Brain microvascular endothelial cell (primary cell): ENCODE measurements at regions not wholly inside any gene's neighbourhood (a gene's known extent, or its start where the extent isn't known, plus 50 kb on each side); places are given as distances from the start of the nearest gene placed in this dataset.

ENCODE experiments used
- DNase-seq: peaks from one replicate; pipeline ENCODE4 v3.0.0-alpha.2; 2020
- H3K27ac ChIP-seq: fragments of 250-450 bp; sonication (Bioruptor Pico); 2 replicates; pipeline ENCODE4 v1.5.1; 2020; ENCODE audit warnings: mild to moderate bottlenecking, moderate library complexity
- H3K27me3 ChIP-seq: fragments of 250-450 bp; sonication (Bioruptor Pico); replicated peaks from 2 replicates; pipeline ENCODE4 v1.5.1; 2020; ENCODE audit warnings: mild to moderate bottlenecking
- H3K36me3 ChIP-seq: fragments of 250-450 bp; sonication (Bioruptor Pico); replicated peaks from 2 replicates; pipeline ENCODE4 v1.5.1; 2020; ENCODE audit warnings: mild to moderate bottlenecking
- H3K4me3 ChIP-seq: 2 replicates; pipeline ENCODE4 v1.5.1; 2011; ENCODE audit warnings: low read depth, mild to moderate bottlenecking, control low read depth, low read length, moderate library complexity
- CTCF ChIP-seq: IDR thresholded peaks from 2 replicates; pipeline ENCODE4 v1.5.1; 2011; ENCODE audit warnings: low read depth, mild to moderate bottlenecking, moderate library complexity, low read length, control low read depth, inconsistent platforms; ENCODE audit errors: missing control alignments
- in situ Hi-C: cut with HindIII; loops from 2 replicates; pipeline ENCODE4 v1.10.0; 2017; ENCODE audit warnings: low sequenced_read_pairs, low pct_ligation_motif_present

DNA sequence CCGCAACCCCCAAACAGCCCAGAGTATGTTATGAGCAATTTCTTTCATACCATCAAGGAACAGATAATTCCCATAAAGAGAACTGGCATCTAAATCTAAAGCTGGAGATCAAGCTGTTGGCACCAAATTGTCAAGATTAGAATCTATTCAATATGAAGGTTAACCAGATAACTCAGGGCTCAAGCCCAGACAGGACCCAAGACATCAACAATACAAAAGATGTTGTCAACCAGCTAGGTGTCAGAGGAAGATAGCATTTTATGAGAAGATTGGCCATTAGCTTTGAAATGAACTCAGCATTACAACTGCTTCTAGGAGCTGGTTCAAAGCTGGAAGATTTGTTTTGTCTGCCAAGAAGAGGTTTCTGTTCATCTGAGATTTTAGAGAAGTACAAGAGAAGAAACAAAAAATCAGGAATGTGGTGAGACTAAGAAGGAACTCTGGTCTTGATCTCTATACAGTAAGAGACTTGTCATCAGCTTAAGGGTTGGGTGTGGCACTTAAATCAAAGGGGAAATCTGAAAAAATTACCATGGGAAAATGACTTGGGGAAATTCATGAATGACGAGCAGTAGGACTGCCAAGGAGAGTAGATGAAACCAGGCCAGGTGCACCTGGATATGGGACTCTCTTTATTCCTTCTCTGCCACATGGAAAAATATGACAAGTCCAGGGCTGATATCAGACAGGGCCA is 64.2 kb upstream of the COX10 start:
- no peak for TF ChIP-seq CTCF
- DNase-seq = no peak
- in situ Hi-C loops = no loop called here
- Histone ChIP-seq H3K4me3 (no peak overlapping the region), H3K27me3 (no peaks in the 10 kb centered on the region), H3K27ac (no peak overlapping the region), H3K36me3 (no peaks in the 10 kb centered on the region)

DNA sequence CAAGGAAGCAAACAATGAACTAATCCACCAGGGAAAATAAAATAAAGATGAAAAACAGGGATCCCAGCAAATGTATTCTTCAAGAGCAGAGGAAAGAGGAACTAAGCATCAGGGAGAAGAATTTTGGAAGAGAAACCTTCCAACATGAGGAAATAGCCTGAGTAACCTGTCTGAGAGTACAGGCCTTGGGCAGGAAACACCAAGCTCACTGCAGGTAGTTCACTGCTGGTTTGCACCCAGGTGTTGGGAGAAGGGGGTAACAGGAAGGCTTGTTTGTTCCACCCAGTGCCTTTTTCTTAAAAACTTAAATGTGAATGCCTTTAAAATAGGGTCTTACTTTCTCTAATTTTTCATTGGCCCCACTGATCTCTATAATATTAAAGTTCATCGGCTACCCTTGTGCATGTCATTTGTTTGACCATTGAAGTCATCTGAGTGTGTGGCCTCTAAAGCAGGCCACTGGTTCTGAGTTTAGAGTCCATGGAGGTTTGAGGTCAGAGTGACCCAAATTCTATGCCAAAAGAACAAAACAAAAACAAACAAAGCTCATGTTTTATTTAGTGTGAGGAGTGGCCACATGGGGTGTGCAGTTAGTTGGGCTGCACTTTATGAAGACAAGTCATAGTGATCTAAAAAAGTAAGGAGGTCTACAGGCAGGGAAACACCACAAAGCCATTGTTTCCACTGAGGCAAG is 62.9 kb upstream of the COX10 start:
- in situ Hi-C loops = no loop called here
- no peak for TF ChIP-seq CTCF

GRCh38 chr17:14007951-14008350 is 61.4 kb upstream of the COX10 start:
- no peak for TF ChIP-seq CTCF
- H3K27ac ChIP-seq = no peak overlapping the region
- H3K4me3 ChIP-seq = no peak overlapping the region
- no peak for DNase-seq
- in situ Hi-C loops = no loop called here
- H3K36me3 ChIP-seq = no peaks in the 10 kb centered on the region
- no peaks in the 10 kb centered on the region for H3K27me3 ChIP-seq

More for the DNA sequence above, 62.9 kb upstream of the COX10 start:
- no peaks in the 10 kb centered on the region for H3K36me3 ChIP-seq
- H3K4me3 ChIP-seq = no peak overlapping the region
- no peaks in the 10 kb centered on the region for H3K27me3 ChIP-seq
- no peak overlapping the region for H3K27ac ChIP-seq
- DNase-seq = no peak

GRCh38 chr17:14011036-14011692 is 58.1 kb upstream of the COX10 start:
- H3K27me3 ChIP-seq = no peaks in the 10 kb centered on the region
- H3K36me3 ChIP-seq = no peaks in the 10 kb centered on the region
- in situ Hi-C loops = no loop called here
- no peak overlapping the region for H3K27ac ChIP-seq
- no peak overlapping the region for H3K4me3 ChIP-seq
- TF ChIP-seq CTCF = no peak
- DNase-seq = no peak

DNA sequence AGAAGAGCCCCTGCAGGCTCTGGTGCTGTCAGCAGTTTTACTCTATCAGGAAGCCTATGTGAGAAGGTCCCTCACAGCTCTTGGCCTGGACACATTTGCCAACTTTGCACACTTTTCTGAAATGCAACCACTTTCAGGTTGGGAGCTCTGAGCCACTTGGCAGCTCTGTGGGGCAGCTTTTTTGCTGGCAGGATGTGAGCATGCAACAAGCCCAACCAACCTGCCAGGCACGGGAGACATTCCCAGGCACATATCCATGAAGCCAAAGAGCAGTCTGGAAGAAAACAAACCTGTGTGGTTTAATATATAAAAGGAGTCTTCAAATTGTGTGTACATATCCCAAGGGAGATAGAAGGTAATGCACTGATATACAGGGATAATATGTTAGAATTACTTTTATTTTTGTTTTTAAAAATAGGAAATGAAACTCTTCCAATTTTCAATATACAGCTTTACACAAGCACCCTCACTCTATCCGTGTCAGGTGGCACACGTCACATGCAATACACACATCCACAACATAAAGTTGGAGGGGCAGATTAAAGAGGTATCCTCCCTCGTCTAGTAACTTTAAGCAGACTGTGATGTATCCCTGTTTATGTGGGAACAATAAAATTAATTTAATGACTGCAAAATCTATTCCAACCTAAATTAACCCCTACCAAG is 57.4 kb upstream of the COX10 start:
- no peak for TF ChIP-seq CTCF
- no peaks in the 10 kb centered on the region for H3K36me3 ChIP-seq
- DNase-seq = no peak
- in situ Hi-C loops = no loop called here
- no peaks in the 10 kb centered on the region for H3K27me3 ChIP-seq
- H3K27ac ChIP-seq = no peak overlapping the region
- H3K4me3 ChIP-seq = no peak overlapping the region
